HG03135 (cell line): ENCODE measurements at regions not wholly inside any gene's neighbourhood (a gene's known extent, or its start where the extent isn't known, plus 50 kb on each side); places are given as distances from the start of the nearest gene placed in this dataset.

Experiments used
- ATAC-seq: cut with Tn5 transposase; IDR thresholded peaks from one replicate; pipeline ENCODE4 v1.9.1; 2021; ENCODE audit warnings: mild to moderate bottlenecking, moderate library complexity; ENCODE audit not compliant: unreplicated experiment

DNA sequence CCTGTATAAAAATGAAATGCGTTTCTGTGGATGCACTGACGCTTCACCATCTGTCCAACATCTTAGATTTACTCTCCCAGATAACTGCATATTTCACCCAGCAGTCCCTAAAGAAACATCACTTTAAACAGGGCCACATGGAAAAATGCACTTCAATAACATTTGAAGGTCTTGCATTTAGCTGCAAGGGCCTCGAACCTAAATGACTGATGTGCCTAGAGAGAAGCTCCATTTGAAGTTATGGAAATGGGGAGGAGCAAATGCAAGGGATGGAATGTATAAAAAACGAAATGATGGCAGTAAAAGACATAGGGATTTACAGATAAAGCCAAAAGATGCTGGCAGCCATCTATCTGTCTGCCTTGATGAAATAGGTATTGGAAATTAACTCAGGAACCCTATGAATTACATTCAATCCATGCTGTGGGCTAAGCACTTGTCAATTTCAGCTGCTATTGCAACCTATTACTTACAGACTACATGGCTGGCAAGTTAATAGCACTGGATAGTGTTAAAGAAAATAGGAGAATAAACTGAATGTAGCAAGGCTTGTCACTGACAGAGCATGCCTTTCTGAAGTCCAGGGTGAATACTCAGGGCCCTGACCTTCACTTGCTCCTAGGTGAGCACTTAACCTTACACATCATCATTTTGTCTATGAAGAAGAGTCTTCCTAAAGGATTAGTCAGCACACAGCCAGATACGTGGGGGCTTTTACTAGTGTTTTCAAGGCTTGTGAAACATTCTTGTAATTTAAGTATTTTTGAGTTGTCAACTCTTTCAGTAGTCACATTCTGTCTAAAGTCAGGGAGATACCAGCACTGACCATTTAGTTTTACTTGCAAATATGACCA lies 963.4 kb downstream of the PCDH17 start:
- no peak for ATAC-seq

DNA sequence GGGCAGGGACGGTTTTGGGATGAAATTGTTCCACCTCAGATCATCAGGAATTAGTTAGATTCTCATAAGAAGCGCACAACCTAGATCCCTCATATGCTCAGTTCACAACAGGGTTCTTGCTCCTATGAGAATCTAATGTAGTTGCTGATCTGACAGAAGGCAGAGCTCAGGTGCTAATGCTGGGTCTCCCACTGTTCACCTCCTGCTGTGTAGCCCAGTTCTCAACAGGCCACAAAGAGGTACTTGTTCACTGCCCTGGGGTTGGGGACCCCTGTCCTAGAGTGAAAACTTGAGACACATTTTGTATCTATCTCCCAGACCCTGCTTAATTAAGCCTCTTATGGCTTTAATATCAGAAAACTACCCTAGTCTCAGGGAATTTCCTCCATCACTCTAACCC lies 966.0 kb downstream of the PCDH17 start:
- ATAC-seq = no peak

DNA sequence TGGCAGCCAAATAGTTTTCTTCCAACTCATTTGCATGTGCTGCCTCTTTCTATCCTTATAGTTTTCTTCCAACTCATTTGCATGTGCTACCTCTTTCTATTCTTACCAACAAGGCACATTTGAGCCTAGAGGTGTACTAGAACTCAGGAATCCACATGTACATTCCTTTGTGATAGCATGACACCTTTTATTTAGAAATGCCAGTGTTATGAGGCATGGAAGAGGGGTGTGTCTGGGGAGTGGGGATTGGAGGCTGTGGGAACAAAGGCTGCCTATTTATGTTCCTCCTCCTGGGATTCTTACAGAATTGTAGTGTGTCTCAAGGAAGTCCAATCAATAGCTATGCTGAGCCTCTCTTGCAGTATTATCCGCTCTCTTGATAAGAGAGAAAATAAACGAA lies 966.7 kb downstream of the PCDH17 start:
- ATAC-seq = no peak

DNA sequence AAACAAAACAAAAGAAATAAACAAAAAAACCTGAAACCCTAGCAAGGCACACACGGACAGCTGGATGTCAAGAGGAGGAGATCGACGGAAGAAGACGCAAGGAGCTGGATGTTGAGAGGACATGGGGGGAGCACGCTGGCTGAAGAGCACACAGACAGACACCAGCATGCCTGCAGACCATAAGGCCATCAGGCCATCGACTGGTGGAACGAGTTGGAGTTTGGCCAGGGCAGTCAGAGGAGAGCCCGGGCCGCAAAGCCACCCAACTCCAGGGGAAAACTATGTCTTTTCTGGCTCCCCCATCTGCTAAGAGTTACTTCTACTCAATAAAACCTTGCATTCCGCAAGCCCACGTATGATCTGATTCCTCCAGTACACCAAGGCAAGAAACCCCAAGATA lies 979.6 kb downstream of the PCDH17 start:
- no peak for ATAC-seq

- no peak for ATAC-seq
These were observed 986.5 kb downstream of the PCDH17 start for GRCh38 chr13:58617880-58618665.

- ATAC-seq = no peak
These were observed 988.0 kb downstream of the PCDH17 start for GRCh38 chr13:58619396-58620113.

- ATAC-seq = no peak
These were observed 988.6 kb downstream of the PCDH17 start for GRCh38 chr13:58620176-58620575.

DNA sequence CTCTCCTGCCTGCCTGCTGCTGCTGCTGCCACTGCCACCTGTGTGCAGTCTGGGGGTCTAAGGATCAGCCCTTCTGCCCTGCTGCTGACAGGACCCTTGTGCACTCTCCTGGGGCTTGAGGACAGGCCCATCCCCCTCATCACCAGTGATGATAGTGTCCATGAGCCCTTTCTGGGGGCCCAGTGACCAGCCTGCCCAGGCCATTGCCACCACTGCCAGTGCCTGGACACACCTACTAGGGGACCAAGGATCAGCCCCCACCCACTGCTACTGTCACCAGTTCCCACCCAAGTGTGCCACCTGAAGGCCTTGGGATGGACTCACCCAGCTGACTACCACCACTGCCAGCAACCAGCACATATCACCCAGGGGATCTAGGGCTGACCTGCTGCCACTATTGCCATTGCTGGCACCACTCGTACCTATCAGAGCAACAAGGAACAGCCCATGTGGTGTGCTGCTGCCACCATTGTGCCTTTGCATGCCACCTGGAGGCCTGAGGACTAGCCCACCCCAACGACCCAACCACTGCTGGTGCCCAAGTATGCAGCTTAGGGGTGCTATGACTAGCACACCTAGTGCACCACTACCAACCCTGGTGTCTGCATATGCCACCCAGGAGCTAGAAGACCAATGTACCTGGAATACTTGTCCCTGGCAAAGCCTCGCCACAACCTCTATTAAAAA lies 994.3 kb downstream of the PCDH17 start:
- ATAC-seq = no peak

DNA sequence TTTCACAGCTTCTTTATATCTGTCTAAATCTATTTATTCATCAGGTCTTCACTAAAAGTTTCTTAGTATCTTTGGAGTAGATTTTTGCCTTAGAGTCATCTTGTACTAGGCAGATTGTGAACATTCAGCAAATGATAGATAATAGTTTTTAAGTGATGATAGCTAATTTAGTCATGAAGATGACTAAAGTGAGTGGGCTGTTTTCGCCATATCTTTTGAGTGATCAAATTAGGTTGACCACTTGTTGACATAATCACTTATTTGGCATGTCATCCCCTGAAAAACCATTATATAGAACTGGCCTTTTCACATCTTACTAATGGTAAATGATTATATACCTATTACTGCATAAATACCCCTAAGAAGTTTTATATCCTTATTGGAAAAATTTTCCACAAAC lies 999.2 kb downstream of the PCDH17 start:
- ATAC-seq = no peak

DNA sequence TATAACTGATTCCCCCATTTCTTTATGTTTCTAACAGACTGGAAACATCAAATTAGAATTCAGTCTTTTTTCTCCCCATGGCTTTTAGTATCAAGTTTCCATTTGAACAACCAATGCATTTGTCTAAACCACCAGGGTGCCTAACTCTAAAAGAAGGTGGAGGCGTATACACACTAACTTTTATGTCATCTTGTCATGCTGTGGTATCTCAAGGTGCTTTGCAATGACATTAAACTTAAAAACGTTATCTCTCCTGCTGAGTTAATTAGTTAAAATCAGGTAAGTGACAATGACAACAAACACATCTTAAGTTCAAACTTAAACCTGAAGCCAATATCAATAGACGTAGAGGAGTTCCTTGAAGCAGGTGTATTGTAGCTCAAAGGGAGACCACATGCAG lies 1001.7 kb downstream of the PCDH17 start:
- ATAC-seq = no peak

DNA sequence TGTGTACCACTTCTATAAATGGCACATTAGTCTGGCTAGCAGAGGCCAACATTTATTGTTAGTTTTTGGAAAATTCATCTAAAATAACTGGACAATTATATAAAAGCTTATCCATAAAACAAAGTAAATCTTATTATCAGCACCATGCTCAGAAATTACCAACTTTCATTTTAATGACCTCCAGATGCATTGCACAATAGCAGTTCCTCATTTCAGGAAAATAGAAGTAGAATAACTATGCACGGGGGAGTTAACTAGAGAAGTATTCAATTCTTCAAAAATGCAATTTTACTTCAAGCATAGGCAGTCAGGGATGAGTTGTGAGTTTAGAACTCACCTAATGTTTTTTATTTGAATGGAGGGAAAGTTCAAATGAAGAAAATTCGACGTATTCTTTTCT lies 1023.5 kb downstream of the PCDH17 start:
- ATAC-seq = no peak

DNA sequence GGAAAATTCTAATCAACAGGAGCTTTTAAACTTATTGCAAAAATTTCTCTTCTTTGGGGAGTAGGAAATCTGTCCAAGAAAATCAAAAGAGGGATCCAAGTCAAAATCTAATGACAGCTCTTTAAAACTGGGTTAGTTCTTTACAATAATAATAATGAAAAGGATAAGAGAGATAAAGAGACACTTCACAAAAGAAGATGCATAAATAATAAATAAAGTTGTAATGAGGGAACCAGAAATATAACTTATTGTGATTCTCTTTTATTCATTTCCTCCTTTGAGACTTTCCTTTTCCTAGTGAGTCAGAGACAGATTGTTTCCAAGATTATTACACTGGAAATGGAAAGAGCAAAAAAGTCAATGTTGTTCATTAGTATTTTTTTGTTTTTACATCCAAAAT lies 1029.3 kb downstream of the PCDH17 start:
- no peak for ATAC-seq

- ATAC-seq = no peak
These were observed 1034.8 kb downstream of the PCDH17 start for GRCh38 chr13:58666331-58666730.

- ATAC-seq = no peak
These were observed 1035.6 kb downstream of the PCDH17 start for GRCh38 chr13:58667096-58667495.

DNA sequence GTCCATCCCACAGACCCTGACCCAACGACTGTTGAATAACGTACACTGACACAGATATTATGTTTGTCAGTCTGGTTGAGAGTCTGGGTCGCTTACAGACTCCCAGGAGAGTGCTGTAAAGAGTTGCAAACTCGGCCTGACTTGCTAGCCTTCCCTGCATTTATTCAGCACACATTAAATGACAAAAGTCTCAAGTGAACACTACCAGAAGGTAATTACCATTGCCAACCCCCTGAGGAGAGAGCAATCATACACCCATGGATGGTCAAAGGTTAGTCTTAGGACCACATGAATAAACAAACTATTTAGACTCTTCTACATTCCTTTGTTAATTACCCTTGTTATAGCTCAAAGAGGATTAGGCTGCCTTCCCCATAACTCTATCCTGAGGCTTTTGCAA lies 1048.6 kb downstream of the PCDH17 start:
- ATAC-seq = no peak

DNA sequence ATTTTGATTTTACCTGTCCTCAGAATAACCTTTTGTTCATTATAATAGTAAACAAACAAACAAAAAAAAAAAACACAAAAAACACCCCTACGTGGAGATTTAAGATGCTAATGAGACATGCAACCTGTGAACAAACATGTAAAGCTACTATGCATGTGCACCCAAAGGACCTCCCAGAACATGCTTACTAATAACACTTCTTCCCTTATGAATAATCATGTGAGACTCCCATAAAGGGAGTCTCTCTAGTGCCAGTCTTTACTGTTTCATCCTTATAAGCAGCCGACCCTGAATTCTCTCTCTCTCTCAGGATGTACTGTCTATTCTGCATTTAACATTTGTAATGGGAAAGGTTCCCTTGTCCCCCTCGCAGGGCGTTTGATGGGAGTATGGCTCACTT lies 1051.1 kb downstream of the PCDH17 start:
- ATAC-seq = no peak

DNA sequence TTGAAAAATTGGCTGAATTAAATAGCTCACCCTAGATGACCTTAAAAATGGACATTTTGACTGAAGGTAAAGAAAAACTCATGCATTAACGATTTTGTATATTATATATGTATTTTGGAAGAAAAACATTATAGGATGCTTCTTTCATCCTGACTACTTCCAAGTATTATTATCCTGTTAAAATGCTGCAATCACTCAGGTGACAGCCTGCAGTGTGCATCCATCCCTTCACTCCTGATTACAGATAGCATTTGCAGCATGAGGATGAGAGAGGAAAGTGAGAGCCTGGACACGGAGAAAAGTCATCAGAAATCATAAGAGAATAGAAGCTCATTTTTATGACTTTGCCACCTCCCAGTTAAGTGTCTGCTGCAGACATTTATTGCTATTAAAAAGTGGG lies 1055.6 kb downstream of the PCDH17 start:
- ATAC-seq = no peak

- no peak for ATAC-seq
These were observed 1067.0 kb downstream of the PCDH17 start for GRCh38 chr13:58698531-58698930.

DNA sequence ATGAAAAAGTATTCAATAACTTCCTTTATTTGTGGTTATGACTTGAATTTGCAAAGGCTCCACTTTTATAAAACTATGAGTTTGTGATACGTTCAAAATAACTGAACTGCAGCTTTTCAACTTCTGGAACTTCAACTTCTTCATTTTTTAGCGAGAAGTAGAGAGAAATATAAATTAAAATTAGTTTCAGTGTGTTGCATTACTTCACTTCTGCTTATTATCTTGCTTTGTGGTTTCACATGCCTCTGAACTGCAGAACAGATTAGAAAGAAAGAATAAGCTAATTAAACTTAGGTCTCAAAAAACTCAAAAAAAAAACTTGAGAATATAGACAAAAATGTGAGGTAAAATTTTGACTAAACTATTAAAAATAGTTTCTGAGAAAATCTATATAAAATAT lies 1073.4 kb downstream of the PCDH17 start:
- ATAC-seq = no peak

- no peak for ATAC-seq
These were observed 1074.9 kb downstream of the PCDH17 start for GRCh38 chr13:58706421-58706820.

GRCh38 chr13:58712191-58712590 lies 1080.6 kb downstream of the PCDH17 start:
- no peak for ATAC-seq
